Astrocyte (in vitro differentiated cells and primary cell): ENCODE measurements at regions not wholly inside any gene's neighbourhood (a gene's known extent, or its start where the extent isn't known, plus 50 kb on each side); places are given as distances from the start of the nearest gene placed in this dataset.

ENCODE experiments used
- DNase-seq: peaks from one replicate; pipeline ENCODE4 v3.0.0-alpha.2; 2010; ENCODE audit warnings: low read depth
- FAIRE-seq: peaks from 2 replicates; lab custom pipeline; 2011; peaks lifted over from hg19 to GRCh38; lab: Jason Lieb, UNC
- H2AFZ ChIP-seq: 2 replicates; pipeline ENCODE4 v1.6.0; 2012; ENCODE audit warnings: low read depth, low read length, inconsistent platforms
- H3K27ac ChIP-seq: 2 replicates; pipeline ENCODE4 v1.5.1; 2011; ENCODE audit warnings: low read depth, low read length, inconsistent platforms
- H3K27me3 ChIP-seq: 2 replicates; pipeline ENCODE4 v1.6.0; 2011; ENCODE audit warnings: low read length, inconsistent platforms; ENCODE audit not compliant: insufficient read depth
- H3K36me3 ChIP-seq: 2 replicates; pipeline ENCODE4 v1.5.1; 2011; ENCODE audit warnings: low read length, inconsistent platforms; ENCODE audit not compliant: insufficient read depth
- H3K4me1 ChIP-seq: 2 replicates; pipeline ENCODE4 v1.5.1; 2011; ENCODE audit warnings: low read length, inconsistent platforms; ENCODE audit not compliant: insufficient read depth
- H3K4me2 ChIP-seq: 2 replicates; pipeline ENCODE4 v1.6.0; 2012; ENCODE audit warnings: low read length, inconsistent platforms
- H3K4me3 ChIP-seq: 2 replicates; pipeline ENCODE4 v1.5.1; 2011; ENCODE audit warnings: low read depth, mild to moderate bottlenecking, low read length, inconsistent platforms; ENCODE audit not compliant: insufficient read depth
- H3K79me2 ChIP-seq: 2 replicates; pipeline ENCODE4 v1.6.0; 2012; ENCODE audit warnings: mild to moderate bottlenecking, low read length, inconsistent platforms; ENCODE audit not compliant: insufficient read depth
- H3K9ac ChIP-seq: 2 replicates; pipeline ENCODE4 v1.6.0; 2012; ENCODE audit warnings: mild to moderate bottlenecking, low read length, inconsistent platforms
- H3K9me3 ChIP-seq: 2 replicates; pipeline ENCODE4 v1.5.1; 2012; ENCODE audit warnings: low read depth, mild to moderate bottlenecking, low read length, inconsistent platforms; ENCODE audit not compliant: insufficient read depth
- H4K20me1 ChIP-seq: 2 replicates; pipeline ENCODE4 v1.6.0; 2012; ENCODE audit warnings: low read length, inconsistent platforms; ENCODE audit not compliant: insufficient read depth
- H3K27ac Mint-ChIP-seq: one replicate; pipeline ENCODE4 v1.8.0; 2021; ENCODE audit warnings: mild to moderate bottlenecking, mixed read lengths; ENCODE audit not compliant: unreplicated experiment
- H3K27me3 Mint-ChIP-seq: one replicate; pipeline ENCODE4 v1.8.0; 2021; ENCODE audit warnings: low read depth, mixed read lengths; ENCODE audit not compliant: unreplicated experiment
- H3K36me3 Mint-ChIP-seq: one replicate; pipeline ENCODE4 v1.8.0; 2021; ENCODE audit warnings: low read depth, mixed read lengths; ENCODE audit not compliant: unreplicated experiment
- H3K4me1 Mint-ChIP-seq: one replicate; pipeline ENCODE4 v1.8.0; 2021; ENCODE audit warnings: low read depth, mixed read lengths; ENCODE audit not compliant: unreplicated experiment
- H3K4me3 Mint-ChIP-seq: one replicate; pipeline ENCODE4 v1.8.0; 2021; ENCODE audit warnings: mild to moderate bottlenecking, moderate library complexity, mixed read lengths; ENCODE audit not compliant: unreplicated experiment
- H3K9me3 Mint-ChIP-seq: one replicate; pipeline ENCODE4 v1.8.0; 2021; ENCODE audit warnings: mild to moderate bottlenecking, mixed read lengths; ENCODE audit not compliant: unreplicated experiment
- CTCF ChIP-seq: IDR thresholded peaks from 2 replicates; pipeline ENCODE4 v1.5.1; 2011; ENCODE audit warnings: low read depth, mild to moderate bottlenecking, inconsistent platforms, low read length, moderate library complexity; ENCODE audit not compliant: insufficient read depth
- EZH2 ChIP-seq: IDR thresholded peaks from 2 replicates; pipeline ENCODE4 v1.6.1; 2012; ENCODE audit warnings: mild to moderate bottlenecking, low read length, inconsistent platforms; ENCODE audit not compliant: insufficient read depth

DNA sequence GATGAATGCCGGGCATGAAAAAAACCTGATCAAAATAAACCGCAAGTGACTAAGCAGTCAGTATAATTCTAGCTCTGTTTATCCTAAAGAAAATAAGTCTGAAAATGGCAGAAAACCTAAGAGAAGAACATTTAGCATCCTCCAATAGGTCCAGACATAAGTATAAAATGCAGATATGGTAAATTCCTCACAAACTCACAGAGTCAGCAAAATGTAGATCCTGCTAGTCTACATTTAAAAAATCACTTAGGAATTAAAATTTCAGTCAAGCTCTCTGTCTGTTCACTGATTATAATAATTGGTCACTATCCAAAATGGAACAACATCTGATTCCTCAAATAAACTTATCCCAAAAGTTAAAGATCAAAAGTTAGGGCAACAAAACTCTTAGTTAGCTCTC lies 95.1 kb downstream of the DIO2 start:
- H4K20me1 ChIP-seq: no peaks in the 10 kb centered on the region
- no peaks in the 10 kb centered on the region for H3K36me3 Mint-ChIP-seq
- H3K9ac ChIP-seq: no peak overlapping the region
- no peaks in the 10 kb centered on the region for H3K9me3 Mint-ChIP-seq
- H3K9me3 ChIP-seq: no peaks in the 10 kb centered on the region
- H3K4me2 ChIP-seq: no peak overlapping the region
- peaks cover 2% of the 10 kb centered on the region for H3K27me3 Mint-ChIP-seq
- no peaks in the 10 kb centered on the region for H3K79me2 ChIP-seq
- DNase-seq (no peak), FAIRE-seq (no peak)
- H3K4me1 Mint-ChIP-seq: no peaks in the 10 kb centered on the region
- H3K4me1 ChIP-seq: no peaks in the 10 kb centered on the region
- no peak overlapping the region for H3K4me3 Mint-ChIP-seq
- no peak overlapping the region for H3K4me3 ChIP-seq
- H2AFZ ChIP-seq: no peak overlapping the region
- H3K36me3 ChIP-seq: no peaks in the 10 kb centered on the region
- H3K27ac Mint-ChIP-seq: no peak overlapping the region
- H3K27me3 ChIP-seq: no peaks in the 10 kb centered on the region
- TF ChIP-seq EZH2 (no peak), CTCF (no peak)
- H3K27ac ChIP-seq: no peak overlapping the region

DNA sequence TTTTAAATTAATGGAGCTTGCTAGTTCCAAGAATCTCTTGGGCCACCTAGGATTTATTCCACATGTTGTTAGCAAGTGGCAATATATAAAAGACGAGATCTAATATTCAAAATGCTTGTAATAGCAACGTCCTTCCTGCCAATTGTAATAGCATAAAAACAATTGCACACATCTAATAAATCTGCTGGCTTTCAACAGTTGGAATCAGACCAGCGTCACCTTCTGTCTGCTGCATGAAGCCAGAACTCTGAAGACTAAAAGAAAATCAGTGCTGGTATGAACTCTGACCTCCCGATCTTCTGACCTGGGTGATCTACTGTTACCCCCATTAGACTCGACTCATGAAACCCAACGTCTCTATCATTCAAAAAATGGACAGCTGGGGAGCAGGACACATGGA lies 100.6 kb downstream of the DIO2 start:
- H2AFZ ChIP-seq: no peak overlapping the region
- no peak overlapping the region for H3K4me2 ChIP-seq
- H3K27me3 Mint-ChIP-seq: no peaks in the 10 kb centered on the region
- no peaks in the 10 kb centered on the region for H3K36me3 ChIP-seq
- no peak overlapping the region for H3K4me3 Mint-ChIP-seq
- no peaks in the 10 kb centered on the region for H3K79me2 ChIP-seq
- H3K4me1 ChIP-seq: no peaks in the 10 kb centered on the region
- DNase-seq: no peak
- no peak for FAIRE-seq
- H3K36me3 Mint-ChIP-seq: no peaks in the 10 kb centered on the region
- H3K27me3 ChIP-seq: no peaks in the 10 kb centered on the region
- TF ChIP-seq CTCF (no peak), EZH2 (no peak)
- H3K27ac Mint-ChIP-seq: no peak overlapping the region
- no peak overlapping the region for H3K27ac ChIP-seq
- H3K4me1 Mint-ChIP-seq: no peaks in the 10 kb centered on the region
- H3K9me3 Mint-ChIP-seq: no peaks in the 10 kb centered on the region
- no peaks in the 10 kb centered on the region for H4K20me1 ChIP-seq
- H3K9me3 ChIP-seq: no peaks in the 10 kb centered on the region
- H3K4me3 ChIP-seq: no peak overlapping the region
- H3K9ac ChIP-seq: no peak overlapping the region

GRCh38 chr14:80109055-80109454 lies 102.2 kb downstream of the DIO2 start:
- Mint-ChIP-seq H3K36me3 (no peaks in the 10 kb centered on the region), H3K4me1 (no peaks in the 10 kb centered on the region), H3K4me3 (no peak overlapping the region), H3K27ac (no peak overlapping the region), H3K9me3 (no peaks in the 10 kb centered on the region), H3K27me3 (no peaks in the 10 kb centered on the region)
- H3K9ac ChIP-seq: no peak overlapping the region
- no peak overlapping the region for H3K4me2 ChIP-seq
- DNase-seq: no peak
- FAIRE-seq: no peak
- no peak for TF ChIP-seq EZH2
- TF ChIP-seq CTCF: no peak
- no peaks in the 10 kb centered on the region for H3K79me2 ChIP-seq
- H2AFZ ChIP-seq: no peak overlapping the region
- no peaks in the 10 kb centered on the region for H3K36me3 ChIP-seq
- H3K4me3 ChIP-seq: no peak overlapping the region
- H3K4me1 ChIP-seq: no peaks in the 10 kb centered on the region
- no peak overlapping the region for H3K27ac ChIP-seq
- H4K20me1 ChIP-seq: no peaks in the 10 kb centered on the region
- H3K9me3 ChIP-seq: no peaks in the 10 kb centered on the region
- no peaks in the 10 kb centered on the region for H3K27me3 ChIP-seq
